H9 (cell line): ENCODE measurements at regions not wholly inside any gene's neighbourhood (a gene's known extent, or its start where the extent isn't known, plus 50 kb on each side); places are given as distances from the start of the nearest gene placed in this dataset.
"Not testable (repeated sequence)": the region's sequence is repeated elsewhere in the genome, so short reads cannot be mapped to it uniquely, and the experiment has no call there.

Source experiments
- DNase-seq: peaks from one replicate; pipeline ENCODE4 v3.0.0-alpha.2; 2017
- H2AFZ ChIP-seq: one replicate; pipeline ENCODE4 v1.6.1; 2013; ENCODE audit warnings: mild to moderate bottlenecking, low read length, control low read depth, moderate library complexity
- H2AK5ac ChIP-seq: 2 replicates; pipeline ENCODE4 v1.6.1; 2013; ENCODE audit warnings: low read length, control low read depth, mixed read lengths; ENCODE audit not compliant: insufficient read length
- H2BK120ac ChIP-seq: one replicate; pipeline ENCODE4 v1.6.1; 2013; ENCODE audit warnings: low read depth, mild to moderate bottlenecking, low read length, control low read depth, inconsistent platforms; ENCODE audit not compliant: poor library complexity, severe bottlenecking
- H2BK12ac ChIP-seq: 2 replicates; pipeline ENCODE4 v1.6.1; 2013; ENCODE audit warnings: low read length, control low read depth, mixed read lengths, low read depth; ENCODE audit not compliant: insufficient read length
- H2BK15ac ChIP-seq: 2 replicates; pipeline ENCODE4 v1.6.1; 2013; ENCODE audit warnings: low read depth, low read length, control low read depth
- H2BK20ac ChIP-seq: one replicate; pipeline ENCODE4 v1.6.1; 2013; ENCODE audit warnings: low read depth, mild to moderate bottlenecking, low read length, control low read depth, inconsistent platforms; ENCODE audit not compliant: poor library complexity, severe bottlenecking
- H2BK5ac ChIP-seq: 2 replicates; pipeline ENCODE4 v1.6.1; 2013; ENCODE audit warnings: low read length, control low read depth, mixed read lengths; ENCODE audit not compliant: insufficient read length
- H3K14ac ChIP-seq: 2 replicates; pipeline ENCODE4 v1.6.1; 2013; ENCODE audit warnings: low read length, control low read depth; ENCODE audit not compliant: insufficient read depth
- H3K18ac ChIP-seq: 2 replicates; pipeline ENCODE4 v1.6.1; 2013; ENCODE audit warnings: low read depth, mild to moderate bottlenecking, mixed read lengths, low read length, control low read depth; ENCODE audit not compliant: insufficient read length
- H3K23ac ChIP-seq: 2 replicates; pipeline ENCODE4 v1.6.1; 2013; ENCODE audit warnings: low read length, control low read depth, mixed read lengths, low read depth; ENCODE audit not compliant: insufficient read length
- H3K23me2 ChIP-seq: 2 replicates; pipeline ENCODE4 v1.6.1; 2013; ENCODE audit warnings: low read depth, mild to moderate bottlenecking, mixed read lengths, low read length, control low read depth; ENCODE audit not compliant: insufficient read length, poor library complexity, severe bottlenecking
- H3K27ac ChIP-seq: 2 replicates; pipeline ENCODE4 v1.5.1; 2013; ENCODE audit warnings: low read length, control low read depth, mixed read lengths, low read depth; ENCODE audit not compliant: insufficient read length
- H3K27me3 ChIP-seq: 2 replicates; pipeline ENCODE4 v1.6.1; 2013; ENCODE audit warnings: low read length, control low read depth, inconsistent platforms; ENCODE audit not compliant: insufficient read depth
- H3K4ac ChIP-seq: 2 replicates; pipeline ENCODE4 v1.6.1; 2013; ENCODE audit warnings: low read depth, mild to moderate bottlenecking, control low read depth, inconsistent platforms, low read length, moderate library complexity
- H3K4me1 ChIP-seq: 2 replicates; pipeline ENCODE4 v1.6.1; 2013; ENCODE audit warnings: low read length, control low read depth, inconsistent platforms; ENCODE audit not compliant: insufficient read depth
- H3K4me2 ChIP-seq: 2 replicates; pipeline ENCODE4 v1.6.1; 2013; ENCODE audit warnings: low read length, control low read depth, mixed read lengths; ENCODE audit not compliant: insufficient read length, insufficient read depth
- H3K56ac ChIP-seq: 2 replicates; pipeline ENCODE4 v1.6.1; 2013; ENCODE audit warnings: low read depth, mild to moderate bottlenecking, mixed read lengths, low read length, control low read depth; ENCODE audit not compliant: insufficient read length
- H3K79me1 ChIP-seq: 2 replicates; pipeline ENCODE4 v1.6.1; 2013; ENCODE audit warnings: low read depth, mild to moderate bottlenecking, moderate library complexity, low read length, control low read depth, inconsistent platforms; ENCODE audit not compliant: insufficient read depth, poor library complexity, severe bottlenecking
- H3K79me2 ChIP-seq: 2 replicates; pipeline ENCODE4 v1.6.1; 2013; ENCODE audit warnings: low read length, control low read depth, inconsistent platforms; ENCODE audit not compliant: insufficient read depth
- H3K9ac ChIP-seq: 2 replicates; pipeline ENCODE4 v1.6.1; 2013; ENCODE audit warnings: low read length, control low read depth, mixed read lengths; ENCODE audit not compliant: insufficient read length; ENCODE audit errors: extremely low read depth
- H3K9me3 ChIP-seq: one replicate; pipeline ENCODE4 v1.6.1; 2013; ENCODE audit warnings: low read depth, low read length, inconsistent platforms; ENCODE audit not compliant: control insufficient read depth
- H3T11ph ChIP-seq: one replicate; pipeline ENCODE4 v1.6.1; 2013; ENCODE audit warnings: mild to moderate bottlenecking, low read length, control low read depth, inconsistent platforms
- H4K20me1 ChIP-seq: one replicate; pipeline ENCODE4 v1.6.1; 2013; ENCODE audit not compliant: control insufficient read depth, insufficient read length, insufficient read depth
- H4K5ac ChIP-seq: 2 replicates; pipeline ENCODE4 v1.6.1; 2013; ENCODE audit warnings: low read depth, mild to moderate bottlenecking, mixed read lengths, low read length, control low read depth; ENCODE audit not compliant: insufficient read length
- H4K8ac ChIP-seq: replicated peaks from 2 replicates; pipeline ENCODE4 v1.6.1; 2013; ENCODE audit warnings: low read length, control low read depth, mixed read lengths, low read depth; ENCODE audit not compliant: insufficient read length
- H4K91ac ChIP-seq: 2 replicates; pipeline ENCODE4 v1.6.1; 2013; ENCODE audit warnings: low read depth, mild to moderate bottlenecking, moderate library complexity, mixed read lengths, low read length, control low read depth; ENCODE audit not compliant: insufficient read length
- H3K27ac Mint-ChIP-seq, 3 experiments: 2 replicates in 2 of 3; 3 replicates in 1 of 3; pipeline ENCODE4 v1.8.0; 2020 to 2021; ENCODE audit warnings: mixed read lengths in 3 of 3, mild to moderate bottlenecking in 1 of 3, moderate library complexity in 1 of 3
- H3K27me3 Mint-ChIP-seq: 2 replicates; pipeline ENCODE4 v1.8.0; 2021; ENCODE audit warnings: low read depth, mild to moderate bottlenecking, moderate library complexity, mixed read lengths
- H3K36me3 Mint-ChIP-seq, 3 experiments: 2 replicates in 2 of 3; 3 replicates in 1 of 3; pipeline ENCODE4 v1.8.0; 2020 to 2021; ENCODE audit warnings: low read depth in 3 of 3, mixed read lengths in 3 of 3; ENCODE audit not compliant: insufficient read depth in 1 of 3
- H3K4me1 Mint-ChIP-seq, 2 experiments: 2 replicates each; pipeline ENCODE4 v1.8.0; 2020; ENCODE audit warnings: mixed read lengths in 2 of 2
- H3K4me3 Mint-ChIP-seq, 2 experiments: 2 replicates in 1 of 2; 3 replicates in 1 of 2; pipeline ENCODE4 v1.8.0; 2020 to 2021; ENCODE audit warnings: mild to moderate bottlenecking in 2 of 2, mixed read lengths in 2 of 2, moderate library complexity in 1 of 2
- H3K9me3 Mint-ChIP-seq, 2 experiments: 2 replicates in 1 of 2; 3 replicates in 1 of 2; pipeline ENCODE4 v1.8.0; 2020; ENCODE audit warnings: mild to moderate bottlenecking in 2 of 2, mixed read lengths in 2 of 2, moderate library complexity in 1 of 2
- CTCF ChIP-seq: fragments of 200-600 bp; sonication (generic); conservative IDR thresholded peaks from 3 replicates; pipeline ENCODE4 v1.8.0; 2021; ENCODE audit warnings: antibody characterized with exemption, mild to moderate bottlenecking
- WGBS: extraction: QIAGEN DNeasy Blood & Tissue Kit; methylation state at CpG from one replicate; pipeline ENCODE4 v1.1.7; 2013; ENCODE audit warnings: missing lambda C conversion rate, low lambda C conversion rate, mixed read lengths; ENCODE audit not compliant: insufficient read length; ENCODE audit errors: extremely low coverage; 5-methylcytosine and 5-hydroxymethylcytosine counted together

DNA sequence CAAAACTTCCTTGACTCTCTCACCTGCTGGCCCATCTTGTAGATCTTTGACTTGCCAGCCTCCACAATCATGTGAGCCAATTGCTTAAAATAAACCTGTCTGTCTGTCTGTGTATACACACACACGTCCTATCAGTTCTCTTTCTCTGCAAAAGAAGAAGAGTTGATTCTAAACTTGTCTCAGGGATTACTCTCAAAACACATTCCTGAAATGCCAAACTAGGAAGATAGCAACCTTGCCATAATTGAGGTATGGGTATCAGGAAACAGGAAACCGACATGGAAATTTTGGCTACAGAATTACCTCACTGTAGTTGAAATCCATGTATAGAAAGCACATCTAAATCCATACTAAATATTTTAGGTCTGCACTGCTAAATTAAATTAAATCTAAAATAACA, 483.4 kb downstream of the PLK2 start:
- Histone ChIP-seq H2AFZ (no peak overlapping the region), H3K23me2 (no peaks in the 10 kb centered on the region), H3K79me1 (no peaks in the 10 kb centered on the region), H4K8ac (no peak overlapping the region), H3K9ac (no peak overlapping the region), H2BK12ac (no peak overlapping the region), H2BK5ac (no peak overlapping the region), H3K56ac (no peak overlapping the region), H3K9me3 (no peaks in the 10 kb centered on the region), H3K4ac (no peak overlapping the region), H3K27me3 (no peaks in the 10 kb centered on the region), H3K14ac (no peak overlapping the region), H2BK120ac (no peak overlapping the region), H3K18ac (no peak overlapping the region), H2BK20ac (no peak overlapping the region), H4K91ac (no peak overlapping the region), H4K5ac (no peak overlapping the region), H3K79me2 (no peaks in the 10 kb centered on the region), H2BK15ac (no peak overlapping the region), H3K4me1 (no peaks in the 10 kb centered on the region), H3K4me2 (no peak overlapping the region), H3T11ph (no peak overlapping the region), H4K20me1 (no peaks in the 10 kb centered on the region), H2AK5ac (no peak overlapping the region), H3K27ac (no peak overlapping the region), H3K23ac (no peak overlapping the region)
- Mint-ChIP-seq H3K4me1 (peaks cover 0 to 3% of the 10 kb centered on the region in 2 experiments; a peak in 2 of 4 replicates), H3K27ac (no peak overlapping the region), H3K36me3 (peaks cover 0 to 7% (median 0%) of the 10 kb centered on the region in 3 experiments; a peak in 3 of 7 replicates), H3K9me3 (peaks cover 0 to 10% of the 10 kb centered on the region in 2 experiments; a peak in 4 of 5 replicates), H3K4me3 (no peak overlapping the region), H3K27me3 (no peaks in the 10 kb centered on the region)
- WGBS, result no CpG with 5 or more reads among the region's 2 CpGs
- no peak for TF ChIP-seq CTCF
- DNase-seq, result no peak

GRCh38 chr5:57972099-57972498, 487.8 kb downstream of the PLK2 start:
- Mint-ChIP-seq H3K9me3 (peaks cover 7 to 14% of the 10 kb centered on the region in 2 experiments), H3K36me3 (peaks cover 0 to 16% (median 0%) of the 10 kb centered on the region in 3 experiments; a peak in 3 of 7 replicates)
- H3K9me3 ChIP-seq, H2AFZ ChIP-seq, H4K8ac ChIP-seq, H3K27ac ChIP-seq, H3K79me2 ChIP-seq, H2AK5ac ChIP-seq, H3K27me3 ChIP-seq, H3K4me2 ChIP-seq, H3K79me1 ChIP-seq, H3T11ph ChIP-seq, H3K14ac ChIP-seq, DNase-seq, H2BK12ac ChIP-seq, H4K20me1 ChIP-seq, H3K23ac ChIP-seq, H3K23me2 ChIP-seq, H2BK20ac ChIP-seq, H2BK5ac ChIP-seq, H3K4me1 Mint-ChIP-seq, H3K4me1 ChIP-seq, H3K9ac ChIP-seq, H3K18ac ChIP-seq, H3K27ac Mint-ChIP-seq, H3K4ac ChIP-seq, H4K5ac ChIP-seq, H2BK120ac ChIP-seq, H4K91ac ChIP-seq, H2BK15ac ChIP-seq, H3K27me3 Mint-ChIP-seq, H3K56ac ChIP-seq, H3K4me3 Mint-ChIP-seq: not testable (repeated sequence)
- no CpG with 5 or more reads among the region's 7 CpGs for WGBS
